CD4-positive, alpha-beta T cell treated with Interferon alpha-2 for 1 hour (primary cell): ENCODE measurements at regions not wholly inside any gene's neighbourhood (a gene's known extent, or its start where the extent isn't known, plus 50 kb on each side); places are given as distances from the start of the nearest gene placed in this dataset.

Source experiments
- DNase-seq, 2 donors: peaks; one replicate each; pipeline ENCODE4 v3.0.0-alpha.2; 2020 to 2022

DNA sequence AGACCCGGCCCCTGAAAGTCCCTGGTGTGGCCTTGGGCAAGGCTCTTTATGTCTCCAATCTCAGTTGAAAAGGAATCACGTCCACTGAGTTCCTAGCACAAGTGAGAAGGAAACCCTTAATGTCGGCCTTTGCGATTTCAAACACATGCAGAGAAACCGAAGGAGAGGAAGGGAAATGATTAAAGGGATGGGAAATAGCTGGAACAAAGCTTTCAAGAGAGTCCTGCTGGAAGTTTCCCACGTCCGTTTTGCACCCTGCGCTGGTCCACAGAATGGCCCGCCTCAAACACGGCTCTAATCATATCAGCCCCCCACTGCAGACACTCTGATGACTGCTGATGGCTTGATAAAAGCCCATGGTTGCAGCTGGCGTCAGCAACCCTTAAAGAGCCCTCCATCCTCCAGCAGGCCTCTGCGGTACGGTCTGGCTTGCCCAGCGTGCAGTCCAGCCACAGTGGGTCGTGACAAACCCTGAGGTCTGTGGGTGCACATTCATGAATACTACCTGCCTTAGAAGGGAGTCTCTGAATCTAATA, 765.5 kb upstream of the EEF2KMT start:
- no peak for DNase-seq

DNA sequence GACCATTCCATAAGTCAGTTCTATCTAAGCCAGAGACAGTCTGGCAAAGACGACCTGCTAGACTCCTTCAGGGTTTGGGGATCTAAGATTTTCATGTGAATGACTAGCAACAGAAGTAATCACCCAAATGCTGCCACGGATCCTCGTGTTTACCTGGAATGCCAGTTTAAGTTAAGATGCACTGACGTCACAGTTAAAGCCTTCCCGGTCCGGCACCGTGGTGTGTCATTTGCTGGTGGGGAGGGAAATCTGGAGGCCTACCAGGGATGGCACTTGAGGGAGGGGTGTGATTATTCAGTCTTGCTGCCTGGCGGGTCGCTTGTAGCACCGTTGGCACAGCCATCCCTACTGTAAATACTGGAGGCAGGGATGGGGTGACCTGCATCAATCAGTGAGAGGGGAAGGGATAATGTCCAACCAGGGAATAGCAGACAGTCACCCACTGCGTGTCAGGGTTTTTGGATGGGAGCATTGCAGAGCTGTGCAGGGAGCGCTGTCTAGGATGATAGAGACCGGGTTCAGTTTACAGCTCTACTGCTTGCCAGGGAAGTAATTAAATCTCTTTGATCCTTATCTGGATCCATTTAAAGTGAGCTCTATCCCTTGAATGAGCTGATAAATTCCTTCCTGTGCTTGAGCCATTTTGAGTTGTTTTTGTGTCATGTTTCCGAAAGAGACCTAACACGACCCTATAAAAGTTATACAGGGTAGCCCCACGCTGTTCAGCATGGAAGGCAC, 764.7 kb upstream of the EEF2KMT start:
- no peak for DNase-seq

DNA sequence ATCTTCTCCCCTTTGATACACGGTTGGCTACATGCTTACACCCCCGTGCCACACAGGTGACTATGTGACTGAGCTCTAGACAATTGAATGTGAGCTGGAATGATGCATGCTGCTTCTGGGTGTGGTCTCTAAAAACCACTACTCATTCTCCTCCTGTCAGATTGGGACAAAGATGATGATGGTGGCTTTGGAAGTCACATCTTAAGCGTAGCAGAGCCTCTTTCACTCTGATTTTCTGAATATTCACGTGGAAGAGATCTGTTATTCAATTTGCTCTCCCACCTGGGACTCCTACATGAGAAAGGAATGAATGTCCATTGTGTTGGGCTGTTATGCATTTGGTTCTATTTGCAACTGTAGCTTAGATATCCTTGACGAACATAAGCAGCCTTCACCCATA, 763.6 kb upstream of the EEF2KMT start:
- DNase-seq, result no peak

DNA sequence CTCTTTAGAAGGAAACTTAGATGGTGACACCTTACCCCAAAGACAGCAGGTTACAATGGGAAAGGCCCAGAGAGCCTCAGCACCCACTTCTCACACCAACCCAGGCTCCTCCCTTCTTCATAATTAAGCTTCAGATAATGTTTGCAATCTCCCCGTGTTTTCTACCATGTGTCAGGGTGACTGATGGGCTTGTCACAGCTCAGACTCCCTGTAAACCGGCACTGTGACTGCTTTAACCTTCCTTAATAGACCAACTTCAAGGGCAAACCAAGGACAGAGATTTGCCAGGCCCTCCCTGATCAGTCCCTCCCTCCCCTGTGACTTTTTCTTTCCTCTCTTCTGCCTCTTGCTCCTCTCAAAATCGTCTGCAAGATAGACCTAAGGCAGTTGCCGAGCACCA, 760.6 kb upstream of the EEF2KMT start:
- DNase-seq, result no peak

DNA sequence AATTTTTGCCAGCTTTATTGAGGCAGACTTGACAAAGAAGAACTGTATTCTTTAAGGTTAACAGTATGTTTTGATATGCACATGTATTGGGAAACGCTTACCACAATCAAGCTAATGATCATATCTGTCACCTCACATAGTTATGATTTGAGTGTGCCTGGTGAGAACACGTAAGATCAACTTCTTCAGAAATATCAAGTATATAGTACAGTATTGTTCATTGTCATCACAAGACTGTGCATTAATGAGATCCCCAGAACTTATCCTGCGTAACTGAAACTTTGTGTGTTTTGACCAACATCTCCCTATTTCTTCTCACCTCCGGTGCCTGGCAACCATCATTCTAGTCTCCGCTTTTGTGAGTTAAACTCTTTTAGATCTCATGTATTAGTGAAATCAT, 756.4 kb upstream of the EEF2KMT start:
- no peak for DNase-seq

DNA sequence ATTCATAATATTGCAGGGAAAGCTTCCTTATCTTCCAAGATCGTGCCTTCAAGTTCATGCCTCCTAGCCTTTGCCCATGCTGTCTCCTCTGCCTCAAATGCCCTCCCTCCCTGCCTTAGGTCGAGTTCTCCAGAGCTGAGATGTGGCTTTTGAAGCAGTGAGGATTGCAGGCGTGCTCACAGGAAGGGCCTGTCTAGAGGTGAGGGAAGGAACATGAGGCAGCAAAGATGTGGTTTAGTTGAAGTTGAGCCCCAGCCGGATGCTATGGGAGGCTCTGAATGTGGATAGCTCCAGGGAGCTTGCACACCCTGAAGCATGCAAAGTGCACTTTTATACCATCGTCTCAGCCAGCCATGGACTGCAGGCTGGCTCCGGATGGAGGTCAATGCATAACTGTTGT, 754.6 kb upstream of the EEF2KMT start:
- no peak for DNase-seq

DNA sequence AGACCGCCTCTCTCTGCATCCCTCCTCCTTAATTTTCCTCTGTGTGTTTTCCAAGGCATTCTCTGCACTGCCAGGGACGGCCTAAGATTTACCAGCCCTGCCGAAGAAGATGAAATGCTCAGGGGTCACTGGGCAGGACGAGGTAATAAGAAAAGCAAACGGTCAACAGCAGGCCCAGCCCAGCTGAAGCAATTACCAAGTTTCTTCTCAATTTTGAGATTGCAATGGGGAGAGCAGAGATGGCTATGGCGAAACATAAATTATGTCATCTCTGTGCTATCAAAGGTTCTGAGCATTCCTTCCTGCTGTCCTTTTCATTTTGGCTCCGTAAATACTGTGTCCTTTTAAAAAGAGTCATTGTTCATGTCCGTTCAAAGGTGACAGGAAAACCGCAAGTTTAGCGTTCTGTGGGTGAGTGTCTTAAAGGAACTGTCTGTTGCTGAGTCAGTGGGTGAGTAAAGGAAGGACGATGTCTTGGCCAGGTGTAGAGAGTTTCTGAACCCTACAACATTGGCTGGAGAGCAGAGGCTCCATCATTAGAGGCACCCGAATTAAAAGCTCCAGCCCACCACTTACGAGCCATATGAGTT, 753.9 kb upstream of the EEF2KMT start:
- no peak for DNase-seq

DNA sequence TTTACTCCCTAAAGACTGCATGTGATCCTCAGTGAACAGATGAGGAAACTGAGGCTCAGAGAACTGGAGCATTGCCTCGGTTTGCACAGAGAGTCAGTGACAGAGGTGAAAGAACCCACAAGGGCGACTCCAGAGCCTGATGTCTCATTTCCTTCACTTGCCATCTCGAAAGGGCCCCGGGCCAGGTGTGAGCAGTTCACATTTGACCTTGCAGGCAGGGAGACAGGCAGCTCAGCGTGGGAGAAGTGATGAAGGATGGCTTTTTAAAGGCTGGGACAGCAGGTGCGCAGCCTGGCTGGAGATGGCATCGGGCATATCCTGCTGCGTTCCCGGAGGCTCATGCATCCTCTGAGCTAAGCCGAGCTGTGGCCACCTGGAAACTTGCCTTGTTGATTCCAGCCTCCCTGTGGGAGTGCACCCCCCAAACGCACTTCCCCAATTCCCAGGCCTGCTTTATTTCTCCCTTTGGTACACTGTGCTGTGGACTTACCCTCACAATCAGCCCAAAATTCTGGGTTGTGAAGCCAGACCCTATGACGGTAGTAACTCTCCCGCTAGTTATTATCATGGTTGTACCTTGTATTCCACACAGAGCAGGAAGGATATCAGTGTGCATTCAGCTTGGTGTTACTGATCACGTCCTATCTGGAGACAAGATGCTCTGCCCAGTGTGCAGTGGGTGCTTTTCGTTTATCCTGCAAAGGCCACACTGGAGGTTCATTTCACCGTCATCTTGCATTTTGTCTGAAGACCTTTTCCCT, 753.2 kb upstream of the EEF2KMT start:
- DNase-seq, result no peak

DNA sequence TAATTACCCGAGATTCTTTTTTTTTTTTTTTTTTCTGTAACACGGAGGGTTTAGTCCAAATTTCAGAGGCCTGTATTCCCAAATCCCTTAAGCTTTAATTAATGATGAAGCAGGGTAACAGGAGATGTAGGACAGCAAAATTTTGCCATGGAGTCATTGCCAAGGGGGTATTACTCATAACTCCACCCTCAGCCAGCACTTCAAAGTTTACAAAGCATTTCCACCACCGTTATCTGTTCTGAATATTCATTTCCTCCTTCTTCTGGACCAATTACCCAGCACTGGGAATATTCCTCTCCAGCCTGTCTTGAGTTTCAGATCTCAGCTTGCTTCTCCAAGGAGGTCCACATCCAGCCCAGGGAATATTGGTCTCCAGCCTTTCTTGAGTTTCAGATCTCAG, 747.5 kb upstream of the EEF2KMT start:
- no peak for DNase-seq

DNA sequence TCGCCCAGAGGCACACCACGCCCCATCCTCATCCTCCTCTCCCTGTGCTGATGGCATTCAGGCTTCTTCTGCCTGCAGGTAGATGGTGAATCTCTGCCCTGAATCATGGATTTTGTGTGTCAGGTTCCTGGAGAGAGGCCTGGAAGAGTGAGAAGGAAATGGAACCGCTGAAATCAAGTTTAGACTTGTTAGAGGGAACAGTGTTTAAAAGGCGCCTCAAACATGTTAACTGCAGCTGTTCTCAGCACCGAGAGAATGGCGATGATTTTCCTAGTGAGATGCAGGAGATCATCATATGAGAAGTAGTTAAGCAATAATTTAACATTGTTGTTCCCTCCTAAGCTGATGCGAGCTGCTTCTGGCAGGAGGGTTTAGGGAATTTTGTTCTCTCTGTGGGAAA, 744.4 kb upstream of the EEF2KMT start:
- no peak for DNase-seq

DNA sequence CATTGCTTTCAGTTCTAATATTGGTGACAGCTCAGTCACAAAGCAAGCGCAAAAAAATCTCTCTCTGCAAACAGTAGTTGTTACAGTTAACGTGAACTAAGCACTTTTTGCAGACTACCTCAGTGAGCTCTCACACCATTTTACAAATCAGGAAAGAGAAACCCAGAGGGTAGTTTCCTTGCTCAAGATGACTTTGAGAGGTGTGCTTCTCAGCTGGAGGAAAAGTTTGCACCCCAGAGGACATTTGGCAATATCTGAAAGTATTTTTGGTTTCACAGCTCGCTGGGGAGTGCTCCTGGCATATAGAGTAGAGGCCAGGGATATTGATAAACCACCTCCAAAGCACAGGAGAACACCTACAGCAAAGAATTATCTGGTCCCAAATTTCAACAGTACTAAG, 741.1 kb upstream of the EEF2KMT start:
- DNase-seq, result no peak

DNA sequence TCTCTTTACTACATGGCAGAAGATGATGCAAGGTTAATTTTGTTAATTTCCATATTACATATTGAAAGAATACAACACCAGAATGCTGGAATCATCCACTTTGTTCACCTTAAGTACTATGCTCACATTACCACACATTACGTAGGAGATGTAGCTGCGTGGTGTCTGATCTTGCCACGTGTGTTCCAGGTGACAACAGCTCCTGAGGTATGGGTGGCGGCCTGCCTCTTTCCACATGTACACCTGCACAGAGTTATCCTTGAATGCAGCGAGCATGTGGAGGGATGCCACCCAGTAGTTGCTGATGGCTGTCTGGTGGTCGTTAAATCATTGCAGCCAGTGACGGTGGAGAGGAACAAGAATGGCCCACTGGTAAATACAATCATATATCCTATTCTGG, 740.5 kb upstream of the EEF2KMT start:
- DNase-seq, result no peak

DNA sequence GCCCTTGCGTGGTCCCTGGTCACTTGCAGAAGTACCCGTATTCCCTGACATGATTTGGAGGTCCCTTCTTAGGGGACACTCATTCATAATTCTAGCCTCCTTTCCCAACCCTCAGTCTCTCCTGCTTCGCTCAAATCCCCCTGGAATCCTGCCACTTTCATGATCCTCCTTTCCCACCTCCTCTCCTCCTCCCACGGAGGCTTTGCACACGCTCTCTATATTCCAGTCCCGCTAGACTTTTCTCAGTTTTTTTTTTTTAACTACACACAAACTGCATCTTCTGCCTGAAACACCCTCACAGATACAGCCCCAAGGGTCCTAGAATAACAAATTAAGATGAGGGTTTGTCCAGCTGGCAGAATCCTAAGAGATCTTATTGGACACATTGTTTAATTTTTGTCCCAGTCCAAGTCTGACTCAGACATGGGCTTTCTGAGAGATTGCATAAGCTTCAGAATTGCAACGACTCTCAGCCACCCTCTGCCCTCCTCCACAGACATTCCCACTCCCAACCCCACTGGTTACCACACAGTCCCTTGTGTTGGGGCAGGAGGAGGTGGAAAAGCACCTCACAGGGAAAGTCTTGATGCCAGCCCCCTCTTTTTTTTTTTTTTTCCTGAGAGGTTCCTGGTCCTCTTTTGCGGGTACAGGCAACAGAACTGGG, 739.5 kb upstream of the EEF2KMT start:
- DNase-seq, result no peak

DNA sequence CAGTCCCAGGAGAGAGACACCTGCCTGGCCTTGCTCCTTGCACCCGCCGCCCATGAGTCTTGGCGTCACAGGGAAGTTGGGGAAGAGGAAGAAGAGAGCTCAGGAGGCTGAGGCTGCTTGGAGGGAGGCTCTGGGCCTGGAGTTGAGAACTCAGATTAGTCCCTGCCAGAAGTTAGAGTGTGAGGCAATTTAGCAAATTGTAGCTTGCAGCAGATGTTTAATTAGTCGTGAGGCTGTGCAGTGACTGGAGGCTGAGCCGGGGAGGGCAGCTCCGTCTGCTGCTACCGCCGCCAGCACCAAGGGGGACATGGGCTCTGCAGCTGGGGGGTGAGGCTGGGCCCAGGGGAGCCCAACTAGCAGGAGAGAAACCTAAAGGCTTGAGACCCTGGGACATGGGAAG, 738.3 kb upstream of the EEF2KMT start:
- DNase-seq, result no peak

DNA sequence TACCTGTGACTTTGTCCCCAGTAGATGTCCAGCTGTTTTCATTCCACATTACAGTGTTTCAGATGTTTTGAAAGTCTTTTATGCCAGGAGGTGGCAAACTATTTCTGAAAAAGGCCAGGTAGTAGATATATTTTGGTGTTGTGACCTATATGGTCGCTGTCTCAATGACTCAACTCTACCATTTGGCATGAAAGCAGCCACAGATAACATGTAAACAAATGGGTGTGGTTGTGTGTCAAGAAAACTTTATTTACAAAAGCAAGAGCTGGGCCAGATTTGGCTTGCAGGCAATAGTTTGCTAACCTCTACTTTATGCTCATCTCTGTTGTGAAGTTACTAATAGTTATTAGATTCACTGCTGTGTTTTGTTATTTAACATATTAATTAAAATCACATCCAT, 728.7 kb upstream of the EEF2KMT start:
- no peak for DNase-seq

DNA sequence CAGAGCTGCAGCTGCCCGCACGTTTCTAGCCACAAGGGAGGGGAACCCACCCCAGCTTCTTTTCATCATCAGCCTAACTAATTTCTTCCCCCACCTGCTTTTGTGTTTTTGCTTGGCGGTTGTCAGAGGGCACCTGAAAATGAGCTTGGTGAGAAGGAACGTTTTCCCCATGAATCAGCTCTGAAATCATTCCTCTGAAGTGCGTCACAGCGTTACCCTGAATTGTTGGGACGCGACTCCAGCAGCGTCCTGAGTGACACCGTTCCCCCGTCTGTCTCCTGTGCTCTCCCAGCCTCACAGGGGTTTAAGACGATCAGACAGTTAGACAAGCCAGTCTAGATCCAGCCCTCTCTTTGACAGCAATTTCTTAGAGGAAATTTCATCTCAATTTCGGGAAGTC, 722.9 kb upstream of the EEF2KMT start:
- no peak for DNase-seq

DNA sequence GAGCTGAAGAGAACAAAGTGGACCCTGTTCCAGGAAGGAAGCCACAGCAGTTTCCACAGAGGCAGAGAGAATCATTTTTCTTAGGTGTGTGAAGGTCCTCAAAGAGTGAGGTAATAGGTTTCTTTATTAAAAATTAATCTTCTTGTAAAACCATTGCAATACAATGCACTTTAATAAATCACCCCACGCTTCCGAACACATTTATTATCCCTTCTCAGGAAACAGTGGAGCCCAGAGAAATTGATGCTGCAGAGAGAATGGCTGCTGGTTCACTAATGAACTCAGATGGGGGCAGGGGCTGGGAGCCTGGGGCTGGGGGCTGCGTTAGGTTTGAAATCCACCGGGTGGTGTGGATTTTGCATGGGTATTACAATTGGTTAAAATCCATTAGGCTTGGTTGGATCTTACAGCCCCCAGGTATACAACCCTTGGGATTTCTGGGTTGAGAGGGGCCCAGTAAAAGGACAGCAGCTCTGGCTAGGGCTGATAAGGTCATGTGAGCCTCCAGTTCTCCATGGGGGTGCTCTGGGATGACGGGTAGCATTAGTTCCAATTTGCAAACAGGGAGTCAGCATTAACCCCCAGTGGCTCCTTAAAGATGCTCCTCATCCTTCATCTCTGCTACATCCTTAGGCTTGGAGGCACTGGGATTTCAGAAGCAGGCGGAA, 718.1 kb upstream of the EEF2KMT start:
- DNase-seq, result no peak

DNA sequence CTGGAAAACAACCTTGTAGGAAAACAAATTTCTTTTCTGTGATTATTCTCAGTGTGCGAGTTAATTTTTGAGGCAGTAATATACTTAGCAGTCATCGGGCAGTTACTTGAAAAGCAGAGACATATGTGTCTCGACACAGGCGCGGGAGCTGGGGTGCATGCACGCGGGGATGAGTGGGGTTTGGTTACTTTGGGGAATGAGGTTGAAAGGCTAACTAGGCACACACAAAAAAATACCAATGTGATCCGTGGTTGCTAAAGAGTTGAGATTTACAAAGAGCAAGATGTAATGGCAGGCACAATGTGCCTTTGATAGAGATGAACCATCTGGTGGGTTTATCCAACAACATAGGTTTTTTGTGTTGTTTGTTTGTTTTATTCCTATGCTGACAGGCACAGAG, 703.8 kb upstream of the EEF2KMT start:
- DNase-seq, result no peak

DNA sequence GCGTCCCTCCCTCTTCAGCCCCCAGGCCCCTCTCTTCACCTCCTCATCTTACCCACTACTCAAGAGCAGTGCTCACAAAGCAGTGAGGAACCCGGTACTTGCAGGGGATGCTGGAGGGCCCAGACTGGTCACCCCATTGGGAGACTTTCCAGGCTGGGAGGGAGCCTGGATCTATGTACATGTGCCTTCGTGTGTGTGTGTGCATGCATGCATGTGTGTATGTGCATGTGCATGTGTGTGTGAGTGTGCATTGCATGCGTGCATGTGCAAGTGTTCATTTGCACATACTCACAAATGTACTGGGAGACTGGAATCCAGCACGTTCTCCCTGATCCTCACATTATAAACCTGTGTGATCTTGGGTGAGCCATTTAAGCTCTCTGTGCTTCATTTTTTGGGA, 696.0 kb upstream of the EEF2KMT start:
- no peak for DNase-seq

DNA sequence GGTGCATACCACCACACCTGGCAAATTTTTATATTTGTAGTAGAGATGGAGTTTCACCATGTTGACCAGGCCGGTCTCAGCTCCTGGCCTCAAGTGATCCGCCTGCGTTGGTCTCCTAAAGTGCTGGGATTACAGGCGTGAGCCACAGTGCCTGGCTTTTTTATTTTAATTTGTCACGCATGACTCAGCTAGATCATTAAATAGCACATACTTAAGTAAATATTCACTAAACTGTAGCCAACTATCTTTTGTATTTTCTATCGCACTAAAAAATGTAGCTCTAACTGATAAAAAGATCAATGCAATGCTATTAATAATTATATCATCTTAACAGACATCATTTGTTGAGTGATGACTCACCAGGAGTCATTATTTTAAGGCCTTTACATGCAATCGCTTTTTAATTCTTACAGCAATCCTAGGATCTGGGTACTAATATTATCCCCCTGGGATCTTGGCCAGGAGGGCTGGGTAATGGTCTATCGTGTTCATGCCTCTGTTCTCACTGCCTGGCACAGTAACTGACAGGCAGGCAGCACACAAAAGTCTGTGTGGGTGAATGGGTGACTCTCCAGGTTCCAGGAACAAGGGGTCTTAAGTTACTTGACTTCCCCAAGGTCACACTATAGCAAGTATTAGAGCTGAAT, 693.5 kb upstream of the EEF2KMT start:
- no peak for DNase-seq

DNA sequence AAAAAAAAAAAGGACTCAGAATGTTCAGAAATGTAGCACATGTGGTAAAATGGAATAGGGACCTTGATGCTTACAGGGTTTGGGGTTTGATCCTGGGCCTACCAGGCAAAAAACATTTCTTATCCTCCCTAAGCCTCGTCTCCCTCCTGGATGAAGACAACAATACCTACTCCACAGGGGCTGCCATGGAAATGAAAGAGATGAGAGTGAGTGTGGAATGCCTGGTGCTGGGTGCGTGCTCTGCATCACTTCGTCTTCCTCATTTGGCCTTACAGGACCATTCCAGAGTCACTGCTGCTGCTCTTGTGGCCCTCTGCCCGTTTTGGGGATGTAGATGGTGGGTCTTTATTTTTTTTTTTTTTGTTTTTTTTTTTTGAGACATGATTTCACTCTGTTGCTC, 692.9 kb upstream of the EEF2KMT start:
- no peak for DNase-seq

DNA sequence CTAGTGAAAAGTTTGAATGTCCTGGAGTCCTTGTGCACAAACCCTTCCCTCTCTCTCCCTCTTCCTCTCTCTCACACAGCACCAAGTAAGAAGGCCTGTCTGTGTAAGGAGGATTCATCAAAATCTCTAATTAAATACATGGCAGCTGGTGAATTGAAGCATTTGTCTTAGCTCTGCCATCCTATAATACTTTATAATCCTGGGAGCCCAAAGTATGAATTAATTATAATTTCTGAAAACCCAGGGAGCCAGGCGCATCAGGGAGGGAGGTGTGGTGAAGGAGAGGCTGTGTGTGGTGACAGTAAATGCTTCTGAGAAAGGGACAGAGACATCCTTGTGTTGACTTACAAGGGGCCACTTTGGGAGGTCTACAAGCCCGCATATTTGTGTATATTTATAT, 691.4 kb upstream of the EEF2KMT start:
- no peak for DNase-seq
